ENCODE measurements at regions not wholly inside any gene's neighbourhood (a gene's known extent, or its start where the extent isn't known, plus 50 kb on each side); places are given as distances from the start of the nearest gene placed in this dataset.

GRCh38 chr18:76686737-76687231, 135.6 kb upstream of the ZNF236 start:
- TF ChIP-seq POLR2A (IDR thresholded peaks at IDR 0.05) (no peak), CTCF (IDR thresholded peaks at IDR 0.05) (peak; percentile 32 to 72 (median 56)), EP300 (IDR thresholded peaks at IDR 0.05) (no peak)
